HFF-Myc (cell line): ENCODE measurements at regions not wholly inside any gene's neighbourhood (a gene's known extent, or its start where the extent isn't known, plus 50 kb on each side); places are given as distances from the start of the nearest gene placed in this dataset.

ENCODE experiments used
- DNase-seq: peaks from one replicate; pipeline ENCODE4 v3.0.0-alpha.2; 2011; ENCODE audit warnings: low read depth; ENCODE audit errors: extremely low read depth
- H3K4me3 ChIP-seq: replicated peaks from 2 replicates; pipeline ENCODE4 v1.5.1; 2011; ENCODE audit warnings: low read depth, mild to moderate bottlenecking, control low read depth, low read length
- CTCF ChIP-seq: IDR thresholded peaks from 2 replicates; pipeline ENCODE4 v1.5.1; 2012; ENCODE audit warnings: mild to moderate bottlenecking, low read depth, low read length, control low read depth; ENCODE audit errors: missing control alignments

- DNase-seq = no peak
- no peak for TF ChIP-seq CTCF
- no peak overlapping the region for H3K4me3 ChIP-seq
These were observed 164.1 kb upstream of the CHD6 start for GRCh38 chr20:41782255-41782654.

GRCh38 chr20:41776421-41776820 lies 158.2 kb upstream of the CHD6 start:
- no peak overlapping the region for H3K4me3 ChIP-seq
- no peak for TF ChIP-seq CTCF
- DNase-seq = no peak

- no peak overlapping the region for H3K4me3 ChIP-seq
- DNase-seq = no peak
- TF ChIP-seq CTCF = no peak
These were observed 156.1 kb upstream of the CHD6 start for GRCh38 chr20:41774291-41774690.

- DNase-seq = no peak
- no peak overlapping the region for H3K4me3 ChIP-seq
- no peak for TF ChIP-seq CTCF
These were observed 152.8 kb upstream of the CHD6 start for GRCh38 chr20:41770965-41771364.

GRCh38 chr20:41770427-41770826 lies 152.2 kb upstream of the CHD6 start:
- no peak for TF ChIP-seq CTCF
- DNase-seq = no peak

GRCh38 chr20:41769592-41770018 lies 151.4 kb upstream of the CHD6 start:
- no peak for TF ChIP-seq CTCF
- no peak for DNase-seq
- H3K4me3 ChIP-seq = no peak overlapping the region

More at GRCh38 chr20:41770427-41770826, 152.2 kb upstream of the CHD6 start:
- no peak overlapping the region for H3K4me3 ChIP-seq

- no peak for TF ChIP-seq CTCF
- no peak overlapping the region for H3K4me3 ChIP-seq
- DNase-seq = no peak
These were observed 132.0 kb upstream of the CHD6 start for GRCh38 chr20:41750137-41750536.
